Left hindlimb (tissue), 1 donor: ENCODE measurements at regions not wholly inside any gene's neighbourhood (a gene's known extent, or its start where the extent isn't known, plus 50 kb on each side); places are given as distances from the start of the nearest gene placed in this dataset.

Experiments used
- DNase-seq: peaks from one replicate; pipeline ENCODE4 v3.0.0-alpha.2; 2018

- DNase-seq, result no peak
These were observed 129.7 kb upstream of the MTAP start for GRCh38 chr9:21672761-21673160.

- no peak for DNase-seq
These were observed 127.5 kb upstream of the MTAP start for GRCh38 chr9:21674894-21675293.

GRCh38 chr9:21677387-21677786 lies 125.0 kb upstream of the MTAP start:
- DNase-seq, result no peak

- no peak for DNase-seq
These were observed 124.6 kb upstream of the MTAP start for GRCh38 chr9:21677834-21678233.

- DNase-seq, result no peak
These were observed 123.0 kb upstream of the MTAP start for GRCh38 chr9:21679432-21679831.

- DNase-seq, result no peak
These were observed 121.8 kb upstream of the MTAP start for GRCh38 chr9:21680590-21680989.

- no peak for DNase-seq
These were observed 120.8 kb upstream of the MTAP start for GRCh38 chr9:21681641-21682040.

- DNase-seq, result no peak
These were observed 120.1 kb upstream of the MTAP start for GRCh38 chr9:21682381-21682780.

- DNase-seq, result no peak
These were observed 119.5 kb upstream of the MTAP start for GRCh38 chr9:21682981-21683380.

- no peak for DNase-seq
These were observed 118.8 kb upstream of the MTAP start for GRCh38 chr9:21683484-21684175.

GRCh38 chr9:21684231-21684630 lies 118.2 kb upstream of the MTAP start:
- no peak for DNase-seq

- DNase-seq, result no peak
These were observed 117.5 kb upstream of the MTAP start for GRCh38 chr9:21684831-21685362.

- DNase-seq, result no peak
These were observed 116.9 kb upstream of the MTAP start for GRCh38 chr9:21685502-21685901.

- DNase-seq, result no peak
These were observed 115.7 kb upstream of the MTAP start for GRCh38 chr9:21686738-21687137.

GRCh38 chr9:21687351-21687750 lies 115.1 kb upstream of the MTAP start:
- no peak for DNase-seq

- DNase-seq, result no peak
These were observed 114.0 kb upstream of the MTAP start for GRCh38 chr9:21688108-21689102.

GRCh38 chr9:21689854-21690253 lies 112.6 kb upstream of the MTAP start:
- DNase-seq, result no peak

GRCh38 chr9:21690561-21690960 lies 111.9 kb upstream of the MTAP start:
- DNase-seq, result no peak

GRCh38 chr9:21692390-21692789 lies 110.0 kb upstream of the MTAP start:
- no peak for DNase-seq

- no peak for DNase-seq
These were observed 108.0 kb upstream of the MTAP start for GRCh38 chr9:21694424-21694823.

- no peak for DNase-seq
These were observed 107.0 kb upstream of the MTAP start for GRCh38 chr9:21695443-21695842.

GRCh38 chr9:21695874-21696341 lies 106.5 kb upstream of the MTAP start:
- DNase-seq, result no peak

- DNase-seq, result no peak
These were observed 106.0 kb upstream of the MTAP start for GRCh38 chr9:21696411-21696871.
